Neural cell (in vitro differentiated cells): ENCODE measurements at regions not wholly inside any gene's neighbourhood (a gene's known extent, or its start where the extent isn't known, plus 50 kb on each side); places are given as distances from the start of the nearest gene placed in this dataset.

ENCODE experiments used
- H2AFZ ChIP-seq: fragments of 200-600, 300-800 bp; sonication (generic), shearing (Covaris generic); 2 replicates; pipeline ENCODE4 v1.6.0; 2014; ENCODE audit warnings: low read depth, mild to moderate bottlenecking, antibody characterized with exemption, low read length, moderate library complexity
- H3F3A ChIP-seq: fragments of 200-600 bp; shearing (Covaris generic); 2 replicates; pipeline ENCODE4 v1.6.1; 2016; ENCODE audit warnings: mild to moderate bottlenecking, moderate library complexity, mixed read lengths, antibody characterized with exemption, low read length; ENCODE audit not compliant: insufficient read depth, poor library complexity, severe bottlenecking
- H3K27ac ChIP-seq: fragments of 200-600, 300-800 bp; sonication (generic), shearing (Covaris generic); 2 replicates; pipeline ENCODE4 v1.5.1; 2014; ENCODE audit warnings: mild to moderate bottlenecking, low read length, moderate library complexity
- H3K27me3 ChIP-seq: fragments of 300-800, 200-600 bp; sonication (generic), shearing (Covaris generic); 2 replicates; pipeline ENCODE4 v1.6.0; 2014; ENCODE audit warnings: mild to moderate bottlenecking, low read depth, low read length, moderate library complexity; ENCODE audit not compliant: insufficient read depth
- H3K36me3 ChIP-seq: fragments of 300-800, 200-600 bp; sonication (generic), shearing (Covaris generic); 2 replicates; pipeline ENCODE4 v1.5.1; 2014; ENCODE audit warnings: mild to moderate bottlenecking, antibody characterized with exemption, low read length, moderate library complexity; ENCODE audit not compliant: insufficient read depth
- H3K4me2 ChIP-seq: fragments of 300-800, 200-600 bp; sonication (generic), shearing (Covaris generic); 2 replicates; pipeline ENCODE4 v1.6.0; 2014; ENCODE audit warnings: mild to moderate bottlenecking, low read length
- H3K4me3 ChIP-seq: fragments of 300-800, 200-600 bp; sonication (generic), shearing (Covaris generic); 2 replicates; pipeline ENCODE4 v1.5.1; 2014; ENCODE audit warnings: mild to moderate bottlenecking, low read length, moderate library complexity
- H3K79me2 ChIP-seq: fragments of 200-600 bp; shearing (Covaris generic); replicated peaks from 2 replicates; pipeline ENCODE4 v1.6.0; 2014; ENCODE audit warnings: mild to moderate bottlenecking, low read length, moderate library complexity; ENCODE audit not compliant: insufficient read depth
- H3K9ac ChIP-seq: fragments of 300-800, 200-600 bp; sonication (generic), shearing (Covaris generic); 2 replicates; pipeline ENCODE4 v1.6.1; 2016; ENCODE audit warnings: mild to moderate bottlenecking, low read length, mixed read lengths
- H3K9me2 ChIP-seq: fragments of 200-600 bp; shearing (Covaris generic); 2 replicates; pipeline ENCODE4 v1.6.1; 2016; ENCODE audit warnings: mild to moderate bottlenecking, low read length, mixed read lengths; ENCODE audit not compliant: insufficient read depth
- H3K9me3 ChIP-seq: fragments of 200-600, 300-800 bp; sonication (generic), shearing (Covaris generic); 2 replicates; pipeline ENCODE4 v1.6.1; 2016; ENCODE audit warnings: mild to moderate bottlenecking, mixed run types, low read length, moderate library complexity, mixed read lengths
- H4K20me1 ChIP-seq: fragments of 200-600 bp; shearing (Covaris generic); 2 replicates; pipeline ENCODE4 v1.6.1; 2016; ENCODE audit warnings: mild to moderate bottlenecking, mixed run types; ENCODE audit not compliant: insufficient read depth
- EP300 ChIP-seq: fragments of 450-650 bp; conservative IDR thresholded peaks from 2 replicates; pipeline ENCODE4 v1.6.1; 2014; ENCODE audit warnings: antibody characterized with exemption, mild to moderate bottlenecking, moderate library complexity; ENCODE audit not compliant: poor library complexity, severe bottlenecking
- EZH2 ChIP-seq: fragments of 200-600, 300-800 bp; shearing (Covaris generic), sonication (generic); IDR thresholded peaks from 2 replicates; pipeline ENCODE4 v1.6.1; 2014; ENCODE audit warnings: antibody characterized with exemption, low read length, borderline replicate concordance, mild to moderate bottlenecking; ENCODE audit not compliant: insufficient read depth, poor library complexity, severe bottlenecking
- MXI1 ChIP-seq: fragments of 450-650 bp; conservative IDR thresholded peaks from 2 replicates; pipeline ENCODE4 v1.6.1; 2014; ENCODE audit warnings: antibody characterized with exemption, mild to moderate bottlenecking; ENCODE audit not compliant: poor library complexity, severe bottlenecking
- POLR2AphosphoS5 ChIP-seq: IDR thresholded peaks from 2 replicates; pipeline ENCODE4 v1.6.1; 2012
- RAD21 ChIP-seq: fragments of 450-650 bp; conservative IDR thresholded peaks from 2 replicates; pipeline ENCODE4 v1.6.1; 2014; ENCODE audit warnings: antibody characterized with exemption, mild to moderate bottlenecking, moderate library complexity
- SMC3 ChIP-seq: fragments of 450-650 bp; conservative IDR thresholded peaks from 2 replicates; pipeline ENCODE4 v1.6.1; 2014; ENCODE audit warnings: antibody characterized with exemption, mild to moderate bottlenecking, moderate library complexity; ENCODE audit not compliant: poor library complexity
- TAF1 ChIP-seq: IDR thresholded peaks from 2 replicates; pipeline ENCODE4 v1.6.1; 2012; ENCODE audit warnings: low read depth
- TF ChIP-seq, protein P1 (sequence below): fragments of 450-650 bp; IDR thresholded peaks from 2 replicates; pipeline ENCODE4 v1.5.1; 2014; ENCODE audit warnings: antibody characterized with exemption, mild to moderate bottlenecking, moderate library complexity; ENCODE audit not compliant: poor library complexity, severe bottlenecking
- TF ChIP-seq, protein P2 (sequence below): IDR thresholded peaks from 2 replicates; pipeline ENCODE4 v1.6.1; 2012; ENCODE audit warnings: borderline replicate concordance

DNA sequence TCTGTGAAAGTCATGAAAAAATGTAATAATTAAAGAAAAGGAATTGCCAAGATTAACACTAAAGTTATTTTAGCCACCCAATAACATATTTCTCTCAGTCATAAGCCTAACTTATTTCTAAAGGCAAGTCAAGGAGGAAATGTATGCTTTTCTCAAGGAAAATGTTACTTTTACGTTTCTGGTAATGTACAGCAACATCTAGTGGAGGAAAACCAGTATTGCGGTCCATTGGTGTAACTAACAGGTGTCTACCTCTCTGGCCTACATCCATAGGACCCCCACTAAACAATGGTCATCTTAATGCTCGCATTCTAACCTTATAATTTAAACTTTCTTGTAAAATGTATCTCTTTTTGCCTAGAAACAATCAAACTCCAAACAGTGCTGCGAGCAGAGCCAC lies 437.5 kb downstream of the KIF20B start:
- Histone ChIP-seq H3F3A (no peaks in the 10 kb centered on the region), H3K27ac (no peak overlapping the region), H4K20me1 (no peaks in the 10 kb centered on the region), H3K4me3 (no peak overlapping the region), H3K79me2 (no peaks in the 10 kb centered on the region), H3K9ac (no peak overlapping the region), H2AFZ (no peak overlapping the region), H3K27me3 (no peaks in the 10 kb centered on the region), H3K9me2 (no peaks in the 10 kb centered on the region), H3K4me2 (no peak overlapping the region), H3K36me3 (no peaks in the 10 kb centered on the region), H3K9me3 (peaks cover 7% of the 10 kb centered on the region)
- TF ChIP-seq EP300 (no peak), RAD21 (peak; percentile 37), POLR2AphosphoS5 (no peak), SMC3 (peak; percentile 48)
- TF ChIP-seq, protein P1, sequence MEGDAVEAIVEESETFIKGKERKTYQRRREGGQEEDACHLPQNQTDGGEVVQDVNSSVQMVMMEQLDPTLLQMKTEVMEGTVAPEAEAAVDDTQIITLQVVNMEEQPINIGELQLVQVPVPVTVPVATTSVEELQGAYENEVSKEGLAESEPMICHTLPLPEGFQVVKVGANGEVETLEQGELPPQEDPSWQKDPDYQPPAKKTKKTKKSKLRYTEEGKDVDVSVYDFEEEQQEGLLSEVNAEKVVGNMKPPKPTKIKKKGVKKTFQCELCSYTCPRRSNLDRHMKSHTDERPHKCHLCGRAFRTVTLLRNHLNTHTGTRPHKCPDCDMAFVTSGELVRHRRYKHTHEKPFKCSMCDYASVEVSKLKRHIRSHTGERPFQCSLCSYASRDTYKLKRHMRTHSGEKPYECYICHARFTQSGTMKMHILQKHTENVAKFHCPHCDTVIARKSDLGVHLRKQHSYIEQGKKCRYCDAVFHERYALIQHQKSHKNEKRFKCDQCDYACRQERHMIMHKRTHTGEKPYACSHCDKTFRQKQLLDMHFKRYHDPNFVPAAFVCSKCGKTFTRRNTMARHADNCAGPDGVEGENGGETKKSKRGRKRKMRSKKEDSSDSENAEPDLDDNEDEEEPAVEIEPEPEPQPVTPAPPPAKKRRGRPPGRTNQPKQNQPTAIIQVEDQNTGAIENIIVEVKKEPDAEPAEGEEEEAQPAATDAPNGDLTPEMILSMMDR, result peak; percentile 34
- TF ChIP-seq, protein P2, sequence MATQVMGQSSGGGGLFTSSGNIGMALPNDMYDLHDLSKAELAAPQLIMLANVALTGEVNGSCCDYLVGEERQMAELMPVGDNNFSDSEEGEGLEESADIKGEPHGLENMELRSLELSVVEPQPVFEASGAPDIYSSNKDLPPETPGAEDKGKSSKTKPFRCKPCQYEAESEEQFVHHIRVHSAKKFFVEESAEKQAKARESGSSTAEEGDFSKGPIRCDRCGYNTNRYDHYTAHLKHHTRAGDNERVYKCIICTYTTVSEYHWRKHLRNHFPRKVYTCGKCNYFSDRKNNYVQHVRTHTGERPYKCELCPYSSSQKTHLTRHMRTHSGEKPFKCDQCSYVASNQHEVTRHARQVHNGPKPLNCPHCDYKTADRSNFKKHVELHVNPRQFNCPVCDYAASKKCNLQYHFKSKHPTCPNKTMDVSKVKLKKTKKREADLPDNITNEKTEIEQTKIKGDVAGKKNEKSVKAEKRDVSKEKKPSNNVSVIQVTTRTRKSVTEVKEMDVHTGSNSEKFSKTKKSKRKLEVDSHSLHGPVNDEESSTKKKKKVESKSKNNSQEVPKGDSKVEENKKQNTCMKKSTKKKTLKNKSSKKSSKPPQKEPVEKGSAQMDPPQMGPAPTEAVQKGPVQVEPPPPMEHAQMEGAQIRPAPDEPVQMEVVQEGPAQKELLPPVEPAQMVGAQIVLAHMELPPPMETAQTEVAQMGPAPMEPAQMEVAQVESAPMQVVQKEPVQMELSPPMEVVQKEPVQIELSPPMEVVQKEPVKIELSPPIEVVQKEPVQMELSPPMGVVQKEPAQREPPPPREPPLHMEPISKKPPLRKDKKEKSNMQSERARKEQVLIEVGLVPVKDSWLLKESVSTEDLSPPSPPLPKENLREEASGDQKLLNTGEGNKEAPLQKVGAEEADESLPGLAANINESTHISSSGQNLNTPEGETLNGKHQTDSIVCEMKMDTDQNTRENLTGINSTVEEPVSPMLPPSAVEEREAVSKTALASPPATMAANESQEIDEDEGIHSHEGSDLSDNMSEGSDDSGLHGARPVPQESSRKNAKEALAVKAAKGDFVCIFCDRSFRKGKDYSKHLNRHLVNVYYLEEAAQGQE, result no peak

DNA sequence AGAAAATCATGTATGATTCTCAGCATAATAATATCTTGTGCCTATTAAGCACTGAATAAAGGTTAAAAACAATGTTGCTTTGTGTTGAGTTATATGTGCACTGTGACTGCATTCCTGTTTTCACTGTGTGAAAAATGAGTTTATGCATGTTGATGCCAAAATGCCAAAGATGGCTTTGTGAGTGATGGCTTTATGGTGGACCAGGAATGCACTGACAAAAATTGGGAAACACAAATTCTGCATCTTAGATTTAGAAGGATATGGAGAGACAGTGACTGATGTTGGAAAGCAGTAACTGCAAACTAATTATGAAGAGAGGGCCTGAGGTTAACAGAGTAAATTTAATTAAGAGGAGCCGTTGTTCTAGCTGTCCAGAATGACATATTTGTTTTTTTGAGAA lies 440.4 kb downstream of the KIF20B start:
- H4K20me1 ChIP-seq, result no peaks in the 10 kb centered on the region
- H3K9me2 ChIP-seq, result no peaks in the 10 kb centered on the region
- no peaks in the 10 kb centered on the region for H3K36me3 ChIP-seq
- no peaks in the 10 kb centered on the region for H3K27me3 ChIP-seq
- no peaks in the 10 kb centered on the region for H3K79me2 ChIP-seq
- H3K9me3 ChIP-seq, result peaks cover under 1% of the 10 kb centered on the region
- H2AFZ ChIP-seq, result no peak overlapping the region
- H3F3A ChIP-seq, result no peaks in the 10 kb centered on the region
- TF ChIP-seq, protein P2, result no peak
- TF ChIP-seq MXI1, result no peak
- TF ChIP-seq RAD21, result no peak
- TF ChIP-seq EZH2, result no peak
- TF ChIP-seq POLR2AphosphoS5, result no peak
- TF ChIP-seq, protein P1, result no peak
- no peak for TF ChIP-seq SMC3
- TF ChIP-seq EP300, result no peak
- no peak for TF ChIP-seq TAF1
- no peak overlapping the region for H3K4me3 ChIP-seq
- no peak overlapping the region for H3K4me2 ChIP-seq
- H3K9ac ChIP-seq, result no peak overlapping the region
- H3K27ac ChIP-seq, result no peak overlapping the region
